T-helper 1 cell treated with Interleukin-12 subunit alpha and Interleukin-12 subunit beta and Interleukin-4 antibody, amounts not matched to agents 30 μg/mL and 1 μg/mL, for 36 hours (primary cell): ENCODE measurements at regions not wholly inside any gene's neighbourhood (a gene's known extent, or its start where the extent isn't known, plus 50 kb on each side); places are given as distances from the start of the nearest gene placed in this dataset.
"Not testable (repeated sequence)": the region's sequence is repeated elsewhere in the genome, so short reads cannot be mapped to it uniquely, and the experiment has no call there.

Experiments
- H3K27ac Mint-ChIP-seq: one replicate; pipeline ENCODE4 v1.8.0; 2021; ENCODE audit warnings: mild to moderate bottlenecking, mixed read lengths
- H3K27me3 Mint-ChIP-seq: one replicate; pipeline ENCODE4 v1.8.0; 2021; ENCODE audit warnings: low read depth, mixed read lengths
- H3K36me3 Mint-ChIP-seq: one replicate; pipeline ENCODE4 v1.8.0; 2021; ENCODE audit warnings: low read depth, mixed read lengths
- H3K4me1 Mint-ChIP-seq: one replicate; pipeline ENCODE4 v1.8.0; 2021; ENCODE audit warnings: low read depth, mixed read lengths
- H3K4me3 Mint-ChIP-seq: one replicate; pipeline ENCODE4 v1.8.0; 2021; ENCODE audit warnings: mild to moderate bottlenecking, moderate library complexity, mixed read lengths
- H3K9me3 Mint-ChIP-seq: one replicate; pipeline ENCODE4 v1.8.0; 2021; ENCODE audit warnings: mixed read lengths

GRCh38 chr1:8120693-8121260, 94.7 kb upstream of the ERRFI1 start:
- Mint-ChIP-seq H3K9me3 (no peaks in the 10 kb centered on the region), H3K27me3 (peaks cover 22% of the 10 kb centered on the region), H3K4me3 (no peak overlapping the region), H3K27ac (no peak overlapping the region), H3K4me1 (peaks cover 9% of the 10 kb centered on the region), H3K36me3 (no peaks in the 10 kb centered on the region)

- H3K9me3 Mint-ChIP-seq, H3K27ac Mint-ChIP-seq: not testable (repeated sequence)
Observed at GRCh38 chr1:8118736-8119135, 92.6 kb upstream of the ERRFI1 start.

GRCh38 chr1:8118031-8118451, 91.9 kb upstream of the ERRFI1 start:
- H3K4me1 Mint-ChIP-seq = peaks cover 9% of the 10 kb centered on the region
- H3K9me3 Mint-ChIP-seq = no peaks in the 10 kb centered on the region
- H3K36me3 Mint-ChIP-seq = no peaks in the 10 kb centered on the region
- no peak overlapping the region for H3K4me3 Mint-ChIP-seq
- H3K27ac Mint-ChIP-seq = no peak overlapping the region
- H3K27me3 Mint-ChIP-seq = peaks cover 18% of the 10 kb centered on the region

More at GRCh38 chr1:8118736-8119135, 92.6 kb upstream of the ERRFI1 start:
- H3K36me3 Mint-ChIP-seq, H3K4me3 Mint-ChIP-seq, H3K4me1 Mint-ChIP-seq: not testable (repeated sequence)
- peaks cover 22% of the 10 kb centered on the region for H3K27me3 Mint-ChIP-seq

GRCh38 chr1:8116894-8117264, 90.8 kb upstream of the ERRFI1 start:
- Mint-ChIP-seq H3K4me3 (no peak overlapping the region), H3K4me1 (peaks cover 9% of the 10 kb centered on the region)

GRCh38 chr1:8115769-8116167, 89.7 kb upstream of the ERRFI1 start:
- Mint-ChIP-seq H3K4me3 (no peak overlapping the region), H3K4me1 (peaks cover 3% of the 10 kb centered on the region), H3K36me3 (no peaks in the 10 kb centered on the region), H3K9me3 (no peaks in the 10 kb centered on the region), H3K27ac (no peak overlapping the region), H3K27me3 (peaks cover 7% of the 10 kb centered on the region)

More at GRCh38 chr1:8116894-8117264, 90.8 kb upstream of the ERRFI1 start:
- Mint-ChIP-seq H3K9me3 (no peaks in the 10 kb centered on the region), H3K27ac (no peak overlapping the region), H3K36me3 (no peaks in the 10 kb centered on the region), H3K27me3 (peaks cover 18% of the 10 kb centered on the region)

GRCh38 chr1:8115031-8115768, 89.1 kb upstream of the ERRFI1 start:
- Mint-ChIP-seq H3K9me3 (no peaks in the 10 kb centered on the region), H3K4me1 (no peaks in the 10 kb centered on the region), H3K36me3 (no peaks in the 10 kb centered on the region), H3K27ac (no peak overlapping the region), H3K4me3 (no peak overlapping the region), H3K27me3 (peaks cover 8% of the 10 kb centered on the region)

- no peaks in the 10 kb centered on the region for H3K9me3 Mint-ChIP-seq
- H3K27me3 Mint-ChIP-seq = peaks cover 8% of the 10 kb centered on the region
- H3K36me3 Mint-ChIP-seq = no peaks in the 10 kb centered on the region
- H3K27ac Mint-ChIP-seq = no peak overlapping the region
- H3K4me1 Mint-ChIP-seq = no peaks in the 10 kb centered on the region
- no peak overlapping the region for H3K4me3 Mint-ChIP-seq
Observed at GRCh38 chr1:8113262-8114220, 87.4 kb upstream of the ERRFI1 start.

- no peak overlapping the region for H3K4me3 Mint-ChIP-seq
Observed at GRCh38 chr1:8112611-8113261, 86.6 kb upstream of the ERRFI1 start.

GRCh38 chr1:8111560-8111959, 85.5 kb upstream of the ERRFI1 start:
- Mint-ChIP-seq H3K27ac (no peak overlapping the region), H3K4me1 (no peaks in the 10 kb centered on the region), H3K9me3 (no peaks in the 10 kb centered on the region), H3K27me3 (peaks cover 4% of the 10 kb centered on the region), H3K4me3 (no peak overlapping the region), H3K36me3 (no peaks in the 10 kb centered on the region)

More at GRCh38 chr1:8112611-8113261, 86.6 kb upstream of the ERRFI1 start:
- Mint-ChIP-seq H3K9me3 (no peaks in the 10 kb centered on the region), H3K27ac (no peak overlapping the region), H3K36me3 (no peaks in the 10 kb centered on the region), H3K27me3 (peaks cover 4% of the 10 kb centered on the region), H3K4me1 (no peaks in the 10 kb centered on the region)

- peaks cover 4% of the 10 kb centered on the region for H3K27me3 Mint-ChIP-seq
- H3K4me1 Mint-ChIP-seq = peaks cover 3% of the 10 kb centered on the region
- no peak overlapping the region for H3K27ac Mint-ChIP-seq
- H3K4me3 Mint-ChIP-seq = no peak overlapping the region
- no peaks in the 10 kb centered on the region for H3K36me3 Mint-ChIP-seq
- H3K9me3 Mint-ChIP-seq = no peaks in the 10 kb centered on the region
Observed at GRCh38 chr1:8109216-8109615, 83.1 kb upstream of the ERRFI1 start.

- Mint-ChIP-seq H3K27ac (no peak overlapping the region), H3K4me1 (peaks cover 3% of the 10 kb centered on the region), H3K27me3 (peaks cover 7% of the 10 kb centered on the region), H3K36me3 (no peaks in the 10 kb centered on the region), H3K9me3 (no peaks in the 10 kb centered on the region), H3K4me3 (no peak overlapping the region)
Observed at GRCh38 chr1:8107897-8108296, 81.8 kb upstream of the ERRFI1 start.

GRCh38 chr1:8104278-8105236, 78.4 kb upstream of the ERRFI1 start:
- H3K27ac Mint-ChIP-seq = no peak overlapping the region
- H3K4me3 Mint-ChIP-seq = no peak overlapping the region
- no peaks in the 10 kb centered on the region for H3K9me3 Mint-ChIP-seq
- H3K36me3 Mint-ChIP-seq = no peaks in the 10 kb centered on the region
- H3K4me1 Mint-ChIP-seq = peaks cover 3% of the 10 kb centered on the region
- peaks cover 3% of the 10 kb centered on the region for H3K27me3 Mint-ChIP-seq

- Mint-ChIP-seq H3K9me3 (no peaks in the 10 kb centered on the region), H3K27ac (no peak overlapping the region), H3K4me3 (no peak overlapping the region), H3K27me3 (no peaks in the 10 kb centered on the region), H3K36me3 (no peaks in the 10 kb centered on the region), H3K4me1 (peaks cover 34% of the 10 kb centered on the region)
Observed at GRCh38 chr1:8097908-8098307, 71.8 kb upstream of the ERRFI1 start.
